PFSK-1 (cell line): ENCODE measurements at regions not wholly inside any gene's neighbourhood (a gene's known extent, or its start where the extent isn't known, plus 50 kb on each side); places are given as distances from the start of the nearest gene placed in this dataset.

Source experiments
- FOXP2 ChIP-seq: optimal IDR thresholded peaks from 2 replicates; pipeline ENCODE3; 2011; ENCODE audit warnings: borderline replicate concordance, control low read depth, inconsistent platforms; ENCODE audit not compliant: insufficient read depth; ENCODE audit errors: extremely low read length, extremely low read depth
- POLR2AphosphoS5 ChIP-seq: IDR thresholded peaks from 2 replicates; pipeline ENCODE4 v1.6.1; 2012; ENCODE audit warnings: low read depth, mild to moderate bottlenecking, control low read depth, low read length, moderate library complexity
- TAF1 ChIP-seq: IDR thresholded peaks from 2 replicates; pipeline ENCODE4 v1.6.1; 2012; ENCODE audit warnings: low read length, control low read depth, borderline replicate concordance; ENCODE audit not compliant: insufficient read depth

DNA sequence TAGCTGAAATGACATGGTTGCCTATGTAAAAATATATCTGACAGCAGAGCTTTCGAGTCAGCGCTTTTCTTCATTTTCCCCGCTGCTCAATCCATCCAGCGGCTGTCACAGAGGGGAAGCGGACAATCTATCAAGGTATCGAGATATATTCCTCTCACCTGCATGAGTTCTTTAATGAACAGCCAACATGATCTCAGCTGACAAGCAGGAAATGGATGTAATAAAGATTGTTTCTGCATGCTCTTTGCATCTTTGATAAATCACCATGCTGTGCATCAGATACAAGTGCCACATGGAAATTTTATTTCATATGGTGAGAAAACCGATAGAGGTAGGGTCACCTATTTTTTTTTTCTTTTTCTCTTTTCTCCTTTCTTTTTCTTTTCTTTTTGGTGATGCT lies 602.3 kb upstream of the MMS22L start:
- TF ChIP-seq POLR2AphosphoS5 (no peak), FOXP2 (no peak), TAF1 (no peak)
